Adrenal gland (tissue), 5 donors: ENCODE measurements at regions not wholly inside any gene's neighbourhood (a gene's known extent, or its start where the extent isn't known, plus 50 kb on each side); places are given as distances from the start of the nearest gene placed in this dataset.

Experiments used
- CTCF ChIP-seq, 6 experiments: fragments of 450-650 bp in 4 of 6; fragments of 200-600 bp in 2 of 6; sonication (generic) in 1 of 6; IDR thresholded peaks; 1 replicate in 5 of 6; 2 replicates in 1 of 6; pipeline versions ENCODE4 v1.5.1 to v1.8.0; 2016 to 2021; ENCODE audit warnings: antibody characterized with exemption in 6 of 6, mild to moderate bottlenecking in 2 of 6, moderate library complexity in 1 of 6
- POLR2A ChIP-seq, 2 donors: fragments of 450-650 bp; IDR thresholded peaks; one replicate each; pipeline ENCODE4 v1.6.1; 2017; ENCODE audit warnings: antibody characterized with exemption in 2 of 2, mild to moderate bottlenecking in 2 of 2, moderate library complexity in 1 of 2
- donor health status: DM: no; HTN: no; CAD: no.

GRCh38 chr9:99411068-99411467 lies 189.0 kb downstream of the SEC61B start:
- no peak for TF ChIP-seq CTCF (IDR thresholded peaks at IDR 0.05)
- TF ChIP-seq POLR2A (IDR thresholded peaks at IDR 0.05), result no peak
